ENCODE measurements at regions not wholly inside any gene's neighbourhood (a gene's known extent, or its start where the extent isn't known, plus 50 kb on each side); places are given as distances from the start of the nearest gene placed in this dataset.
"Not testable (repeated sequence)": the region's sequence is repeated elsewhere in the genome, so short reads cannot be mapped to it uniquely, and the experiment has no call there.

DNA sequence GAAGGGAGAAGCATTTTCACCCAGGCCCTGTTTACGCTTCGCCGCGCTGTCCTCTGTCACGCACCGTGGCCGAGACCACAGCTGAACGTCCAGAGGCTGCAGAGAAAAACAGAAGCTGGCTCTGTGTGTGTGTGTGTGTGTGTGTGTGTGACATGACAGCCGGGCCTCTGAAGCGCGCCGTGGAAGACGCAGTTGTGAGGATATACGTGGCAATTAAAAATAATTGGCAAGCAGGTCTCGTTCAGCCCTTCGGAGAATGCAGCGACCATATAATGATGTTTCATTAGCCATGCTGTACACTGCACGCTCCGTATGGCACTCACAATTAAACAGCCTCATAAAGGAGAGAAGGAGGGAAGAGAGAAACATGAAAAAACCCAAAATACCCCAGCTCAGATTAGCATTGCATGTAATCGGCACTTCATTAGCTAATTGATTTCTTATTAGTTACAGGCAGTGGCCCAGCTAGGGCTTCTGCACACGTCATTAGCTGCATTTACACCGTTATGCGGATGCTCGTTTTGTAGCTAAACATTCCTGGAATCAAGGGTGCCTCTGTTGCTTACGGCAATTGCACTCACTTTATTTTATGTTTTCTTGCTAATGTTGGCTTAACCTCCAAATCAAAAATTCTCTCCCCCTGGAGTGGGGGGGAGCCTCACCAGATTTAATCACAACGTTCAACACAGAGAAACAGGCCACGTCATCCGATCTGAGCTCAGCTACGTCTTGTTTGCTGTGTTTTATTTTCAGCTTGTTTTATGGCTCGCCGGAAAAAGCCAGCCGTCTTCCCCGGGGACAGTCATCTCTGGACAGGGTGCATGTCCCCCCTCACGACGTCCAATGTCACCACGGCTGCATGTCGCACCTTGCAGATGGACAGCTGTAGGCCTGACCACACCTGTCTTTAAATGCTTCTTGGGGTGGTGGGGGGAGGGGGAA is 74.6 kb upstream of the SHOX start:
- H3K27me3 ChIP-seq: peaks cover 0 to 5% (median 0%) of the 10 kb centered on the region in 3 donors
- H3K36me3 ChIP-seq: no peaks in the 10 kb centered on the region
- DNase-seq: no peak
- no peak for TF ChIP-seq POLR2A (IDR thresholded peaks at IDR 0.05)
- WGBS, 2 donors: 67 to 76% methylated on average over 37 of the region's 37 CpGs
- H3K9me3 ChIP-seq: no peaks in the 10 kb centered on the region
- intact Hi-C loops (cut with DNase I): no loop called here
- H3K4me1 ChIP-seq: no peaks in the 10 kb centered on the region
- H3K4me3 ChIP-seq: no peak overlapping the region
- no peak overlapping the region for H3K27ac ChIP-seq

- H3K27ac ChIP-seq; H3K4me1 ChIP-seq; H3K36me3 ChIP-seq; DNase-seq; H3K27me3 ChIP-seq; intact Hi-C loops (cut with DNase I); H3K4me3 ChIP-seq; H3K9me3 ChIP-seq: not testable (repeated sequence)
- 92 to 93% methylated on average over 21 of the region's 21 CpGs for WGBS, 2 donors
Measured at GRCh38 chrX:557601-558000, 73.0 kb upstream of the SHOX start.

DNA sequence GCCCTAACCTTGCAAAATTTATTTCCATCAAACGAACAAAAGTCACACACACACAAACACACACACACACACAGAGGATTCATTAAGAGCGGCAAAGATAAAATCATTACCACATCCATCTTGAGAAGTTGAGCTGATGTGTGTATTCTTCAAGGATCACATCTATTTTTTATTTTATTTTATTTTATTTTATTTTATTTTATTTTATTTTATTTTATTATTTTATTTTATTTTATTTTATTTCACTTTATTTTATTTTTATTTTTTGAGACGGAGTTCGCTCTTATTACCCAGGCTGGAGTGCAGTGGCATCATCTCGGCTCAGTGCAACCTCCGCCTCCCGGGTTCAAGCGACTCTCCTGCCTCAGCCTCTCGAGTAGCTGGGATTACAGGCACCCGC is 71.3 kb upstream of the SHOX start:
- H3K36me3 ChIP-seq; H3K4me3 ChIP-seq; intact Hi-C loops (cut with DNase I); DNase-seq; H3K27ac ChIP-seq; H3K4me1 ChIP-seq; H3K27me3 ChIP-seq; H3K9me3 ChIP-seq: not testable (repeated sequence)
- 94% methylated on average over 10 of the region's 10 CpGs for WGBS, 2 donors

GRCh38 chrX:567891-568290 is 62.7 kb upstream of the SHOX start:
- DNase-seq: no peak
- no peak overlapping the region for H3K27ac ChIP-seq
- intact Hi-C loops (cut with DNase I): no loop called here
- H3K36me3 ChIP-seq: no peaks in the 10 kb centered on the region
- H3K9me3 ChIP-seq: no peaks in the 10 kb centered on the region
- H3K4me3 ChIP-seq: no peak overlapping the region
- H3K27me3 ChIP-seq: no peaks in the 10 kb centered on the region
- WGBS, 2 donors: 84 to 85% methylated on average over 8 of the region's 8 CpGs
- TF ChIP-seq, protein P1, sequence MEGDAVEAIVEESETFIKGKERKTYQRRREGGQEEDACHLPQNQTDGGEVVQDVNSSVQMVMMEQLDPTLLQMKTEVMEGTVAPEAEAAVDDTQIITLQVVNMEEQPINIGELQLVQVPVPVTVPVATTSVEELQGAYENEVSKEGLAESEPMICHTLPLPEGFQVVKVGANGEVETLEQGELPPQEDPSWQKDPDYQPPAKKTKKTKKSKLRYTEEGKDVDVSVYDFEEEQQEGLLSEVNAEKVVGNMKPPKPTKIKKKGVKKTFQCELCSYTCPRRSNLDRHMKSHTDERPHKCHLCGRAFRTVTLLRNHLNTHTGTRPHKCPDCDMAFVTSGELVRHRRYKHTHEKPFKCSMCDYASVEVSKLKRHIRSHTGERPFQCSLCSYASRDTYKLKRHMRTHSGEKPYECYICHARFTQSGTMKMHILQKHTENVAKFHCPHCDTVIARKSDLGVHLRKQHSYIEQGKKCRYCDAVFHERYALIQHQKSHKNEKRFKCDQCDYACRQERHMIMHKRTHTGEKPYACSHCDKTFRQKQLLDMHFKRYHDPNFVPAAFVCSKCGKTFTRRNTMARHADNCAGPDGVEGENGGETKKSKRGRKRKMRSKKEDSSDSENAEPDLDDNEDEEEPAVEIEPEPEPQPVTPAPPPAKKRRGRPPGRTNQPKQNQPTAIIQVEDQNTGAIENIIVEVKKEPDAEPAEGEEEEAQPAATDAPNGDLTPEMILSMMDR (IDR thresholded peaks at IDR 0.05): no peak
- TF ChIP-seq POLR2AphosphoS5 (IDR thresholded peaks at IDR 0.05) (no peak), EP300 (IDR thresholded peaks at IDR 0.05) (no peak), POLR2A (IDR thresholded peaks at IDR 0.05) (no peak)
- H3K4me1 ChIP-seq: no peaks in the 10 kb centered on the region

- WGBS, 2 donors: 95 to 96% methylated on average over 1 of the region's 1 CpG
- H3K9me3 ChIP-seq: no peaks in the 10 kb centered on the region
- H3K4me3 ChIP-seq: no peak overlapping the region
- intact Hi-C loops (cut with DNase I): no loop called here
- no peaks in the 10 kb centered on the region for H3K4me1 ChIP-seq
- H3K36me3 ChIP-seq: no peaks in the 10 kb centered on the region
- TF ChIP-seq, protein P1 (IDR thresholded peaks at IDR 0.05): no peak
- no peak for TF ChIP-seq EP300 (IDR thresholded peaks at IDR 0.05)
- no peak for TF ChIP-seq POLR2A (IDR thresholded peaks at IDR 0.05)
- TF ChIP-seq POLR2AphosphoS5 (IDR thresholded peaks at IDR 0.05): no peak
- DNase-seq: no peak
- no peaks in the 10 kb centered on the region for H3K27me3 ChIP-seq
- H3K27ac ChIP-seq: no peak overlapping the region
Measured at GRCh38 chrX:568311-568710, 62.3 kb upstream of the SHOX start.

- WGBS, 2 donors: 78% methylated on average over 12 of the region's 12 CpGs
- intact Hi-C loops (cut with DNase I): no loop called here
- no peaks in the 10 kb centered on the region for H3K27me3 ChIP-seq
Measured at GRCh38 chrX:572538-573124, 58.0 kb upstream of the SHOX start.

More at GRCh38 chrX:572538-573124, 58.0 kb upstream of the SHOX start:
- no peaks in the 10 kb centered on the region for H3K4me1 ChIP-seq
- H3K9me3 ChIP-seq: peaks cover 0 to 6% (median 0%) of the 10 kb centered on the region in 4 donors
- H3K27ac ChIP-seq: no peak overlapping the region
- H3K36me3 ChIP-seq: no peaks in the 10 kb centered on the region
- no peak overlapping the region for H3K4me3 ChIP-seq
- no peak for DNase-seq
- TF ChIP-seq, protein P1 (IDR thresholded peaks at IDR 0.05): no peak
- TF ChIP-seq POLR2A (IDR thresholded peaks at IDR 0.05): no peak
- no peak for TF ChIP-seq POLR2AphosphoS5 (IDR thresholded peaks at IDR 0.05)
- TF ChIP-seq EP300 (IDR thresholded peaks at IDR 0.05): no peak

Measured in sigmoid colon (tissue), 6 donors.